ENCODE measurements at regions not wholly inside any gene's neighbourhood (a gene's known extent, or its start where the extent isn't known, plus 50 kb on each side); places are given as distances from the start of the nearest gene placed in this dataset.
A peak's percentile ranks its signal among the peaks of the same experiment; 100 is the strongest.

- no peaks in the 10 kb centered on the region for H3K36me3 ChIP-seq
- H3K27me3 ChIP-seq: no peaks in the 10 kb centered on the region; the same call in 1 of the 2 replicates
- no peaks in the 10 kb centered on the region for H3K9me3 ChIP-seq (replicated peaks)
- H3K27ac ChIP-seq: no peak overlapping the region
- no peak overlapping the region for H3K4me3 ChIP-seq
- DNase-seq: no peak
- no peaks in the 10 kb centered on the region for H3K4me1 ChIP-seq
Measured at GRCh38 chr20:17036541-17036940, 190.3 kb upstream of the PCSK2 start.

GRCh38 chr20:17042122-17042521, 184.7 kb upstream of the PCSK2 start:
- H3K4me3 ChIP-seq: no peak overlapping the region
- no peaks in the 10 kb centered on the region; the same call in 1 of the 2 replicates for H3K27me3 ChIP-seq
- H3K36me3 ChIP-seq: no peaks in the 10 kb centered on the region
- H3K4me1 ChIP-seq: no peaks in the 10 kb centered on the region
- H3K27ac ChIP-seq: no peak overlapping the region
- DNase-seq: no peak
- no peaks in the 10 kb centered on the region for H3K9me3 ChIP-seq (replicated peaks)

GRCh38 chr20:17043323-17043722, 183.5 kb upstream of the PCSK2 start:
- no peak for DNase-seq
- no peaks in the 10 kb centered on the region for H3K4me1 ChIP-seq
- no peak overlapping the region for H3K27ac ChIP-seq
- no peaks in the 10 kb centered on the region for H3K36me3 ChIP-seq
- no peaks in the 10 kb centered on the region; the same call in 1 of the 2 replicates for H3K27me3 ChIP-seq
- no peak overlapping the region for H3K4me3 ChIP-seq
- no peaks in the 10 kb centered on the region for H3K9me3 ChIP-seq (replicated peaks)

GRCh38 chr20:17044891-17045290, 181.9 kb upstream of the PCSK2 start:
- no peak for DNase-seq
- no peaks in the 10 kb centered on the region; the same call in 1 of the 2 replicates for H3K27me3 ChIP-seq
- H3K27ac ChIP-seq: no peak overlapping the region
- no peak overlapping the region for H3K4me3 ChIP-seq
- H3K36me3 ChIP-seq: no peaks in the 10 kb centered on the region
- no peaks in the 10 kb centered on the region for H3K9me3 ChIP-seq (replicated peaks)
- H3K4me1 ChIP-seq: no peaks in the 10 kb centered on the region

- Histone ChIP-seq H3K9me3 (replicated peaks) (no peaks in the 10 kb centered on the region), H3K4me3 (no peak overlapping the region), H3K27me3 (no peaks in the 10 kb centered on the region), H3K27ac (no peak overlapping the region), H3K36me3 (no peaks in the 10 kb centered on the region), H3K4me1 (no peaks in the 10 kb centered on the region)
- peak; percentile 36 to 58 for DNase-seq
Measured at GRCh38 chr20:17059465-17059864, 167.4 kb upstream of the PCSK2 start.

- Histone ChIP-seq H3K9me3 (replicated peaks) (no peaks in the 10 kb centered on the region), H3K4me1 (no peaks in the 10 kb centered on the region), H3K4me3 (no peak overlapping the region), H3K27ac (no peak overlapping the region), H3K27me3 (no peaks in the 10 kb centered on the region), H3K36me3 (no peaks in the 10 kb centered on the region)
- DNase-seq: no peak
Measured at GRCh38 chr20:17061715-17062114, 165.1 kb upstream of the PCSK2 start.

GRCh38 chr20:17062712-17063111, 164.1 kb upstream of the PCSK2 start:
- no peak overlapping the region for H3K27ac ChIP-seq
- no peaks in the 10 kb centered on the region for H3K36me3 ChIP-seq
- H3K27me3 ChIP-seq: no peaks in the 10 kb centered on the region
- no peak for DNase-seq
- no peak overlapping the region for H3K4me3 ChIP-seq
- H3K4me1 ChIP-seq: no peaks in the 10 kb centered on the region
- H3K9me3 ChIP-seq (replicated peaks): no peaks in the 10 kb centered on the region

GRCh38 chr20:17066902-17067301, 159.9 kb upstream of the PCSK2 start:
- no peak overlapping the region for H3K4me3 ChIP-seq
- H3K9me3 ChIP-seq (replicated peaks): no peaks in the 10 kb centered on the region
- no peaks in the 10 kb centered on the region for H3K4me1 ChIP-seq
- DNase-seq: peak in 1 of 2 experiments; percentile 7
- H3K27me3 ChIP-seq: no peaks in the 10 kb centered on the region
- H3K27ac ChIP-seq: no peak overlapping the region
- H3K36me3 ChIP-seq: no peaks in the 10 kb centered on the region

GRCh38 chr20:17068084-17068711, 158.6 kb upstream of the PCSK2 start:
- Histone ChIP-seq H3K4me1 (no peaks in the 10 kb centered on the region), H3K27ac (no peak overlapping the region), H3K36me3 (no peaks in the 10 kb centered on the region), H3K27me3 (no peaks in the 10 kb centered on the region), H3K4me3 (no peak overlapping the region), H3K9me3 (replicated peaks) (no peaks in the 10 kb centered on the region)
- DNase-seq: no peak

- no peaks in the 10 kb centered on the region for H3K9me3 ChIP-seq (replicated peaks)
- H3K27me3 ChIP-seq: no peaks in the 10 kb centered on the region
- no peak for DNase-seq
- H3K27ac ChIP-seq: no peak overlapping the region
- H3K4me1 ChIP-seq: no peaks in the 10 kb centered on the region
- H3K36me3 ChIP-seq: no peaks in the 10 kb centered on the region
- no peak overlapping the region for H3K4me3 ChIP-seq
Measured at GRCh38 chr20:17077030-17077429, 149.8 kb upstream of the PCSK2 start.

GRCh38 chr20:17083738-17084137, 143.1 kb upstream of the PCSK2 start:
- Histone ChIP-seq H3K36me3 (no peaks in the 10 kb centered on the region), H3K27ac (no peak overlapping the region), H3K4me1 (no peaks in the 10 kb centered on the region), H3K27me3 (no peaks in the 10 kb centered on the region), H3K9me3 (replicated peaks) (no peaks in the 10 kb centered on the region), H3K4me3 (no peak overlapping the region)
- DNase-seq: peak; percentile 31 to 63

- no peaks in the 10 kb centered on the region for H3K36me3 ChIP-seq
- no peak for DNase-seq
- no peak overlapping the region for H3K27ac ChIP-seq
- no peaks in the 10 kb centered on the region for H3K9me3 ChIP-seq (replicated peaks)
- H3K4me3 ChIP-seq: no peak overlapping the region
- no peaks in the 10 kb centered on the region for H3K27me3 ChIP-seq
- H3K4me1 ChIP-seq: no peaks in the 10 kb centered on the region
Measured at GRCh38 chr20:17084909-17085308, 141.9 kb upstream of the PCSK2 start.

- no peaks in the 10 kb centered on the region for H3K9me3 ChIP-seq (replicated peaks)
- no peaks in the 10 kb centered on the region for H3K27me3 ChIP-seq
- no peak overlapping the region for H3K4me3 ChIP-seq
- no peaks in the 10 kb centered on the region for H3K4me1 ChIP-seq
- H3K27ac ChIP-seq: no peak overlapping the region
- no peaks in the 10 kb centered on the region for H3K36me3 ChIP-seq
- no peak for DNase-seq
Measured at GRCh38 chr20:17093782-17094181, 133.1 kb upstream of the PCSK2 start.

- Histone ChIP-seq H3K36me3 (no peaks in the 10 kb centered on the region), H3K4me3 (no peak overlapping the region), H3K27ac (no peak overlapping the region), H3K9me3 (replicated peaks) (no peaks in the 10 kb centered on the region), H3K27me3 (no peaks in the 10 kb centered on the region), H3K4me1 (no peaks in the 10 kb centered on the region)
- no peak for DNase-seq
Measured at GRCh38 chr20:17097603-17098002, 129.2 kb upstream of the PCSK2 start.

GRCh38 chr20:17100506-17100905, 126.3 kb upstream of the PCSK2 start:
- no peak for DNase-seq
- Histone ChIP-seq H3K9me3 (replicated peaks) (no peaks in the 10 kb centered on the region), H3K4me1 (no peaks in the 10 kb centered on the region), H3K36me3 (no peaks in the 10 kb centered on the region), H3K27me3 (no peaks in the 10 kb centered on the region), H3K27ac (no peak overlapping the region), H3K4me3 (no peak overlapping the region)

GRCh38 chr20:17107127-17107526, 119.7 kb upstream of the PCSK2 start:
- Histone ChIP-seq H3K27me3 (no peaks in the 10 kb centered on the region), H3K27ac (no peak overlapping the region)

More at GRCh38 chr20:17107127-17107526, 119.7 kb upstream of the PCSK2 start:
- DNase-seq: no peak
- Histone ChIP-seq H3K36me3 (no peaks in the 10 kb centered on the region), H3K4me3 (no peak overlapping the region), H3K9me3 (replicated peaks) (no peaks in the 10 kb centered on the region), H3K4me1 (no peaks in the 10 kb centered on the region)

All from SJCRH30 (cell line).